Heart left ventricle (tissue), 13 donors: ENCODE measurements at regions not wholly inside any gene's neighbourhood (a gene's known extent, or its start where the extent isn't known, plus 50 kb on each side); places are given as distances from the start of the nearest gene placed in this dataset.

ENCODE experiments used
- CTCF ChIP-seq, 12 donors: fragments of 200-600 bp; sonication (generic) in 4 of 12; IDR thresholded peaks; one replicate each; pipeline versions ENCODE4 v1.5.0 to v1.8.0; 2018 to 2022; ENCODE audit warnings: antibody characterized with exemption in 12 of 12, mild to moderate bottlenecking in 5 of 12
- POLR2A ChIP-seq, 2 donors: fragments of 450-650 bp; IDR thresholded peaks; one replicate each; pipeline ENCODE4 v1.6.1; 2017; ENCODE audit warnings: antibody characterized with exemption in 2 of 2, mild to moderate bottlenecking in 2 of 2, moderate library complexity in 2 of 2
- donor health status: ischemic (EF 13 %, LVEDD 7.1; RV severe dilation, severe dysfunction).
- donor health status: DM: no; HTN: yes; CAD: no.
- donor health status: DM: no; HTN: no; CAD: no.
- donor health status: ischemic (EF 25% LVEDD 6.9; RV normal size, moderate dysfunction).
- donor health status: ischemic (EF 25% LVEDD 5.7; RV mildly dilated, moderate dysfunction).
- donor health status: ischemic (EF 35%, LVEDD 5.7; RV mildly dilated, moderate dysfunction).
- donor health status: nonischemic (EF 11% LVEDD 7.7; RV severe dilation, severe dysfunction).
- donor health status: DM: yes; HTN: yes; CAD: no.
- donor health status: PGD.
- donor health status: ischemic (EF 29% LVEDD 5.4; RV normal size, mild dysfunction).
- donor health status: nonischemic (EF 23%, LVEDD 6.1; RV moderate dilation, normal function).

DNA sequence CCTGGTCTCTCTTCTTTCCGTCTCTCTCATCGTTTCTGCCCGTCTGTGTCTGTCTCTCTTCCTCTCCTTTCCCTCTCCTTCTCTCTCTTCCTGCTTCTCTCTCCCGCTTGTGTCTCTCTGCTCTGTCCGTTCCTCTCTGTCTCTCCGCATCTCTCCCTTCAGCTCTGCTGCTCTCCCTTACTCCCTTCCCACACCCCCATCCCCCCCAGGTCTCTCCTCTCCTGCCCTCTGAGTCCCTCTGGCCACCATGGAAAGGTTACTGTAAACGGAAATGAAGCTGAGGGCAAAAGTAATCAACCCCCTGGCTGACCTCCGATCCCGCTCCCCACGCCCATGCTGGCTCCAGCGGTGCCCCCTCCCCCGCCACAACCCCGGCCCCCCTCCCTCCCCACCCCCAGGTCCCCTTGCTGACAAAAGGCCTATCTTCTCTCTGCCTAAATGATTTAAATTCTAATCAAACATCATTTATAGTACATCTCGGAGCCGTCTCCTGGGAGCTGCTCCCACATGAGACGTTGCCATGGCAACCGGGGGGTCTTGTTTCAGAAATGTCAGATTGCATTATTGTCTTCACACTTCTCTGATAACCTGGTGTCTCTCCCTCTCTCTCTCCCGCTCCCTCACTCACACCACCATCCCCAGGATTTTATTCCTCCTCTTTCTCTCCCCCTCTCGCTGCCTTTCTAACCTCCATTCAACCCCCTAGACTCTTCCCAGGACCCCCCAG is 203.8 kb downstream of the RBM19 start:
- no peak for TF ChIP-seq POLR2A (IDR thresholded peaks at IDR 0.05)
- TF ChIP-seq CTCF (IDR thresholded peaks at IDR 0.05) = no peak
